WTC11 (cell line): ENCODE measurements at regions not wholly inside any gene's neighbourhood (a gene's known extent, or its start where the extent isn't known, plus 50 kb on each side); places are given as distances from the start of the nearest gene placed in this dataset.

ENCODE experiments used
- ATAC-seq: fragments of 200-7000 bp; cut with Tn5 transposase; 2 replicates; pipeline ENCODE4 v1.10.0; 2021; ENCODE audit warnings: mild to moderate bottlenecking, moderate library complexity
- CTCF ChIA-PET: fragments of 300-600 bp; sonication (Branson Sonifier 250); formaldehyde crosslinking; loops from one replicate; lab custom pipeline; 2021; ENCODE audit warnings: antibody characterized with exemption; lab: Charles Lee
- POLR2A ChIA-PET: fragments of 350-600 bp; sonication (Branson Sonifier 250); formaldehyde crosslinking; loops from one replicate; lab custom pipeline; 2021; ENCODE audit warnings: antibody characterized with exemption; lab: Charles Lee
- DNase-seq: peaks from one replicate; pipeline ENCODE4 v3.0.0; 2021; ENCODE audit warnings: low spot score
- H3K27ac Mint-ChIP-seq: 2 replicates; pipeline ENCODE4 v1.8.0; 2021; ENCODE audit warnings: mixed read lengths
- H3K27me3 Mint-ChIP-seq: 2 replicates; pipeline ENCODE4 v1.8.0; 2021; ENCODE audit warnings: low read depth, mild to moderate bottlenecking, moderate library complexity, mixed read lengths
- H3K36me3 Mint-ChIP-seq: 2 replicates; pipeline ENCODE4 v1.8.0; 2021; ENCODE audit warnings: mixed read lengths
- H3K4me1 Mint-ChIP-seq: 2 replicates; pipeline ENCODE4 v1.8.0; 2022; ENCODE audit warnings: mixed read lengths
- H3K4me3 Mint-ChIP-seq: 2 replicates; pipeline ENCODE4 v1.8.0; 2021; ENCODE audit warnings: mild to moderate bottlenecking, moderate library complexity, mixed read lengths
- H3K9me3 Mint-ChIP-seq: 2 replicates; pipeline ENCODE4 v1.8.0; 2021; ENCODE audit warnings: mixed read lengths
- AR ChIP-seq: fragments of 250-450 bp; sonication (Bioruptor Pico); IDR thresholded peaks from 2 replicates; pipeline ENCODE4 v1.9.0; 2021; ENCODE audit warnings: mild to moderate bottlenecking
- ERG ChIP-seq: fragments of 250-450 bp; sonication (Bioruptor Pico); IDR thresholded peaks from 2 replicates; pipeline ENCODE4 v1.8.0; 2021; ENCODE audit warnings: mild to moderate bottlenecking
- ESRRA ChIP-seq: sonication (generic); formaldehyde crosslinking; IDR thresholded peaks from 2 replicates; pipeline ENCODE4 v1.8.1; 2022; ENCODE audit warnings: mild to moderate bottlenecking, missing genetic modification reagents, borderline replicate concordance
- GABPB1 ChIP-seq: sonication (generic); formaldehyde crosslinking; IDR thresholded peaks from 2 replicates; pipeline ENCODE4 v1.8.1; 2023; ENCODE audit warnings: mild to moderate bottlenecking, missing genetic modification reagents
- GTF2I ChIP-seq: fragments of 250-450 bp; sonication (Bioruptor Pico); conservative IDR thresholded peaks from 2 replicates; pipeline ENCODE4 v1.4.0; 2021; ENCODE audit warnings: mild to moderate bottlenecking
- HMGA2 ChIP-seq: fragments of 250-450 bp; sonication (Bioruptor Pico); IDR thresholded peaks from 2 replicates; pipeline ENCODE4 v1.4.0; 2021; ENCODE audit warnings: mild to moderate bottlenecking, moderate library complexity
- MLX ChIP-seq: sonication (generic); formaldehyde crosslinking; IDR thresholded peaks from 2 replicates; pipeline ENCODE4 v1.8.1; 2023; ENCODE audit warnings: mild to moderate bottlenecking, missing genetic modification reagents, moderate library complexity
- NR3C1 ChIP-seq: sonication (generic); formaldehyde crosslinking; conservative IDR thresholded peaks from 2 replicates; pipeline ENCODE4 v1.8.1; 2023; ENCODE audit warnings: low read depth, mild to moderate bottlenecking, missing genetic modification reagents
- PREB ChIP-seq: sonication (generic); formaldehyde crosslinking; IDR thresholded peaks from 2 replicates; pipeline ENCODE4 v1.8.1; 2022; ENCODE audit warnings: mild to moderate bottlenecking, missing genetic modification reagents, moderate library complexity, borderline replicate concordance
- PRRX2 ChIP-seq: fragments of 250-450 bp; sonication (Bioruptor Pico); IDR thresholded peaks from 2 replicates; pipeline ENCODE4 v1.8.0; 2021; ENCODE audit warnings: mild to moderate bottlenecking
- RORB ChIP-seq: fragments of 250-450 bp; sonication (Bioruptor Pico); IDR thresholded peaks from 2 replicates; pipeline ENCODE4 v1.9.0; 2021; ENCODE audit warnings: mild to moderate bottlenecking
- ZNF671 ChIP-seq: fragments of 250-450 bp; sonication (Bioruptor Pico); IDR thresholded peaks from 2 replicates; pipeline ENCODE4 v1.8.0; 2021; ENCODE audit warnings: mild to moderate bottlenecking
- TF ChIP-seq, protein P1 (sequence below): sonication (generic); formaldehyde crosslinking; IDR thresholded peaks from 2 replicates; pipeline ENCODE4 v1.8.0; 2022; ENCODE audit warnings: missing genetic modification reagents
- TF ChIP-seq, protein P2 (sequence below): sonication (generic); formaldehyde crosslinking; IDR thresholded peaks from 2 replicates; pipeline ENCODE4 v1.8.0; 2022; ENCODE audit warnings: mild to moderate bottlenecking, missing genetic modification reagents
- TF ChIP-seq, protein P3 (sequence below): fragments of 250-450 bp; sonication (Bioruptor Pico); IDR thresholded peaks from 2 replicates; pipeline ENCODE4 v1.9.0; 2021; ENCODE audit warnings: mild to moderate bottlenecking, borderline replicate concordance
- TF ChIP-seq, protein P4 (sequence below): sonication (generic); formaldehyde crosslinking; IDR thresholded peaks from 2 replicates; pipeline ENCODE4 v1.8.1; 2023; ENCODE audit warnings: mild to moderate bottlenecking, moderate library complexity, missing genetic modification reagents
- TF ChIP-seq, protein P5 (sequence below): sonication (generic); formaldehyde crosslinking; IDR thresholded peaks from 2 replicates; pipeline ENCODE4 v1.8.1; 2023; ENCODE audit warnings: mild to moderate bottlenecking, missing genetic modification reagents, moderate library complexity

DNA sequence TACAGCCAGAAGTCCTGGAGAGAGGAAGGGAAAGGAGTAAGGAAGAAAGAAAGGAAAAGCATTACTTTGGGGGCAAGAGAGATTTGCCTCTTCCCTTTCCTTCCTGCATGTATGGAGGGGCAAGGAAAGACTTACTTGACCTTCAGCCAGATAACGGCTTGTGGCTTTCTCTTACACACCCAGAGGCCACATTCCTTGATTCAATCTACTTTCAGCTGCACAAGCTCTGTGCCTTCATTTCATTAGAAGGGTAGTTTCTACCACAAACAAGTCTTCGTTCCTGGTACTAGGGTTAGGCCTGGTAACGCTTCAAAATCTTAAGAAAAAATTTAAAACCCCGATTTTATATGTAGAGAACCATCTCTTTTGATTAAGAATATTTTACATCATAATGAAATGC is 835.9 kb downstream of the TUSC7 start (continued):
- TF ChIP-seq, protein P1, sequence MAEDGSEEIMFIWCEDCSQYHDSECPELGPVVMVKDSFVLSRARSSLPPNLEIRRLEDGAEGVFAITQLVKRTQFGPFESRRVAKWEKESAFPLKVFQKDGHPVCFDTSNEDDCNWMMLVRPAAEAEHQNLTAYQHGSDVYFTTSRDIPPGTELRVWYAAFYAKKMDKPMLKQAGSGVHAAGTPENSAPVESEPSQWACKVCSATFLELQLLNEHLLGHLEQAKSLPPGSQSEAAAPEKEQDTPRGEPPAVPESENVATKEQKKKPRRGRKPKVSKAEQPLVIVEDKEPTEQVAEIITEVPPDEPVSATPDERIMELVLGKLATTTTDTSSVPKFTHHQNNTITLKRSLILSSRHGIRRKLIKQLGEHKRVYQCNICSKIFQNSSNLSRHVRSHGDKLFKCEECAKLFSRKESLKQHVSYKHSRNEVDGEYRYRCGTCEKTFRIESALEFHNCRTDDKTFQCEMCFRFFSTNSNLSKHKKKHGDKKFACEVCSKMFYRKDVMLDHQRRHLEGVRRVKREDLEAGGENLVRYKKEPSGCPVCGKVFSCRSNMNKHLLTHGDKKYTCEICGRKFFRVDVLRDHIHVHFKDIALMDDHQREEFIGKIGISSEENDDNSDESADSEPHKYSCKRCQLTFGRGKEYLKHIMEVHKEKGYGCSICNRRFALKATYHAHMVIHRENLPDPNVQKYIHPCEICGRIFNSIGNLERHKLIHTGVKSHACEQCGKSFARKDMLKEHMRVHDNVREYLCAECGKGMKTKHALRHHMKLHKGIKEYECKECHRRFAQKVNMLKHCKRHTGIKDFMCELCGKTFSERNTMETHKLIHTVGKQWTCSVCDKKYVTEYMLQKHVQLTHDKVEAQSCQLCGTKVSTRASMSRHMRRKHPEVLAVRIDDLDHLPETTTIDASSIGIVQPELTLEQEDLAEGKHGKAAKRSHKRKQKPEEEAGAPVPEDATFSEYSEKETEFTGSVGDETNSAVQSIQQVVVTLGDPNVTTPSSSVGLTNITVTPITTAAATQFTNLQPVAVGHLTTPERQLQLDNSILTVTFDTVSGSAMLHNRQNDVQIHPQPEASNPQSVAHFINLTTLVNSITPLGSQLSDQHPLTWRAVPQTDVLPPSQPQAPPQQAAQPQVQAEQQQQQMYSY (CRISPR knock-in tag) = no peak
- TF ChIP-seq PRRX2 (CRISPR knock-in tag) (no peak), ERG (no peak), ESRRA (CRISPR knock-in tag) (no peak), RORB (CRISPR knock-in tag) (no peak), GTF2I (no peak)
- TF ChIP-seq, protein P2, sequence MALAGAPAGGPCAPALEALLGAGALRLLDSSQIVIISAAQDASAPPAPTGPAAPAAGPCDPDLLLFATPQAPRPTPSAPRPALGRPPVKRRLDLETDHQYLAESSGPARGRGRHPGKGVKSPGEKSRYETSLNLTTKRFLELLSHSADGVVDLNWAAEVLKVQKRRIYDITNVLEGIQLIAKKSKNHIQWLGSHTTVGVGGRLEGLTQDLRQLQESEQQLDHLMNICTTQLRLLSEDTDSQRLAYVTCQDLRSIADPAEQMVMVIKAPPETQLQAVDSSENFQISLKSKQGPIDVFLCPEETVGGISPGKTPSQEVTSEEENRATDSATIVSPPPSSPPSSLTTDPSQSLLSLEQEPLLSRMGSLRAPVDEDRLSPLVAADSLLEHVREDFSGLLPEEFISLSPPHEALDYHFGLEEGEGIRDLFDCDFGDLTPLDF (CRISPR knock-in tag) = no peak
- TF ChIP-seq, protein P3, sequence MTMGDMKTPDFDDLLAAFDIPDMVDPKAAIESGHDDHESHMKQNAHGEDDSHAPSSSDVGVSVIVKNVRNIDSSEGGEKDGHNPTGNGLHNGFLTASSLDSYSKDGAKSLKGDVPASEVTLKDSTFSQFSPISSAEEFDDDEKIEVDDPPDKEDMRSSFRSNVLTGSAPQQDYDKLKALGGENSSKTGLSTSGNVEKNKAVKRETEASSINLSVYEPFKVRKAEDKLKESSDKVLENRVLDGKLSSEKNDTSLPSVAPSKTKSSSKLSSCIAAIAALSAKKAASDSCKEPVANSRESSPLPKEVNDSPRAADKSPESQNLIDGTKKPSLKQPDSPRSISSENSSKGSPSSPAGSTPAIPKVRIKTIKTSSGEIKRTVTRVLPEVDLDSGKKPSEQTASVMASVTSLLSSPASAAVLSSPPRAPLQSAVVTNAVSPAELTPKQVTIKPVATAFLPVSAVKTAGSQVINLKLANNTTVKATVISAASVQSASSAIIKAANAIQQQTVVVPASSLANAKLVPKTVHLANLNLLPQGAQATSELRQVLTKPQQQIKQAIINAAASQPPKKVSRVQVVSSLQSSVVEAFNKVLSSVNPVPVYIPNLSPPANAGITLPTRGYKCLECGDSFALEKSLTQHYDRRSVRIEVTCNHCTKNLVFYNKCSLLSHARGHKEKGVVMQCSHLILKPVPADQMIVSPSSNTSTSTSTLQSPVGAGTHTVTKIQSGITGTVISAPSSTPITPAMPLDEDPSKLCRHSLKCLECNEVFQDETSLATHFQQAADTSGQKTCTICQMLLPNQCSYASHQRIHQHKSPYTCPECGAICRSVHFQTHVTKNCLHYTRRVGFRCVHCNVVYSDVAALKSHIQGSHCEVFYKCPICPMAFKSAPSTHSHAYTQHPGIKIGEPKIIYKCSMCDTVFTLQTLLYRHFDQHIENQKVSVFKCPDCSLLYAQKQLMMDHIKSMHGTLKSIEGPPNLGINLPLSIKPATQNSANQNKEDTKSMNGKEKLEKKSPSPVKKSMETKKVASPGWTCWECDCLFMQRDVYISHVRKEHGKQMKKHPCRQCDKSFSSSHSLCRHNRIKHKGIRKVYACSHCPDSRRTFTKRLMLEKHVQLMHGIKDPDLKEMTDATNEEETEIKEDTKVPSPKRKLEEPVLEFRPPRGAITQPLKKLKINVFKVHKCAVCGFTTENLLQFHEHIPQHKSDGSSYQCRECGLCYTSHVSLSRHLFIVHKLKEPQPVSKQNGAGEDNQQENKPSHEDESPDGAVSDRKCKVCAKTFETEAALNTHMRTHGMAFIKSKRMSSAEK (CRISPR knock-in tag) = no peak
- TF ChIP-seq, protein P4, sequence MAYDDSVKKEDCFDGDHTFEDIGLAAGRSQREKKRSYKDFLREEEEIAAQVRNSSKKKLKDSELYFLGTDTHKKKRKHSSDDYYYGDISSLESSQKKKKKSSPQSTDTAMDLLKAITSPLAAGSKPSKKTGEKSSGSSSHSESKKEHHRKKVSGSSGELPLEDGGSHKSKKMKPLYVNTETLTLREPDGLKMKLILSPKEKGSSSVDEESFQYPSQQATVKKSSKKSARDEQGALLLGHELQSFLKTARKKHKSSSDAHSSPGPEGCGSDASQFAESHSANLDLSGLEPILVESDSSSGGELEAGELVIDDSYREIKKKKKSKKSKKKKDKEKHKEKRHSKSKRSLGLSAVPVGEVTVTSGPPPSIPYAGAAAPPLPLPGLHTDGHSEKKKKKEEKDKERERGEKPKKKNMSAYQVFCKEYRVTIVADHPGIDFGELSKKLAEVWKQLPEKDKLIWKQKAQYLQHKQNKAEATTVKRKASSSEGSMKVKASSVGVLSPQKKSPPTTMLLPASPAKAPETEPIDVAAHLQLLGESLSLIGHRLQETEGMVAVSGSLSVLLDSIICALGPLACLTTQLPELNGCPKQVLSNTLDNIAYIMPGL = no peak

GRCh38 chr3:117547956-117548550 is 838.5 kb downstream of the TUSC7 start:
- Mint-ChIP-seq H3K4me1 (no peaks in the 10 kb centered on the region), H3K27ac (no peak overlapping the region), H3K4me3 (no peak overlapping the region), H3K9me3 (no peaks in the 10 kb centered on the region), H3K36me3 (no peaks in the 10 kb centered on the region), H3K27me3 (no peaks in the 10 kb centered on the region)
- DNase-seq (no peak), ATAC-seq (no peak)
- ChIA-PET POLR2A (no interaction called here), CTCF (no interaction called here)
- TF ChIP-seq ZNF671 (CRISPR knock-in tag) (no peak), MLX (no peak), AR (CRISPR knock-in tag) (no peak), ESRRA (CRISPR knock-in tag) (no peak), NR3C1 (CRISPR knock-in tag) (no peak), PREB (CRISPR knock-in tag) (no peak), HMGA2 (CRISPR knock-in tag) (no peak), GABPB1 (CRISPR knock-in tag) (no peak)
- TF ChIP-seq, protein P5, sequence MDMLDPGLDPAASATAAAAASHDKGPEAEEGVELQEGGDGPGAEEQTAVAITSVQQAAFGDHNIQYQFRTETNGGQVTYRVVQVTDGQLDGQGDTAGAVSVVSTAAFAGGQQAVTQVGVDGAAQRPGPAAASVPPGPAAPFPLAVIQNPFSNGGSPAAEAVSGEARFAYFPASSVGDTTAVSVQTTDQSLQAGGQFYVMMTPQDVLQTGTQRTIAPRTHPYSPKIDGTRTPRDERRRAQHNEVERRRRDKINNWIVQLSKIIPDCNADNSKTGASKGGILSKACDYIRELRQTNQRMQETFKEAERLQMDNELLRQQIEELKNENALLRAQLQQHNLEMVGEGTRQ (CRISPR knock-in tag) = no peak
